Fibroblast of upper back skin (primary cell): ENCODE measurements at regions not wholly inside any gene's neighbourhood (a gene's known extent, or its start where the extent isn't known, plus 50 kb on each side); places are given as distances from the start of the nearest gene placed in this dataset.

Experiments
- DNase-seq: peaks from one replicate; pipeline ENCODE4 v3.0.0-alpha.2; 2013

GRCh38 chr7:25520516-25520915 is 292.2 kb upstream of the NPVF start:
- no peak for DNase-seq

- no peak for DNase-seq
These were observed 292.9 kb upstream of the NPVF start for GRCh38 chr7:25521236-25521635.

- no peak for DNase-seq
These were observed 294.4 kb upstream of the NPVF start for GRCh38 chr7:25522727-25523126.

DNA sequence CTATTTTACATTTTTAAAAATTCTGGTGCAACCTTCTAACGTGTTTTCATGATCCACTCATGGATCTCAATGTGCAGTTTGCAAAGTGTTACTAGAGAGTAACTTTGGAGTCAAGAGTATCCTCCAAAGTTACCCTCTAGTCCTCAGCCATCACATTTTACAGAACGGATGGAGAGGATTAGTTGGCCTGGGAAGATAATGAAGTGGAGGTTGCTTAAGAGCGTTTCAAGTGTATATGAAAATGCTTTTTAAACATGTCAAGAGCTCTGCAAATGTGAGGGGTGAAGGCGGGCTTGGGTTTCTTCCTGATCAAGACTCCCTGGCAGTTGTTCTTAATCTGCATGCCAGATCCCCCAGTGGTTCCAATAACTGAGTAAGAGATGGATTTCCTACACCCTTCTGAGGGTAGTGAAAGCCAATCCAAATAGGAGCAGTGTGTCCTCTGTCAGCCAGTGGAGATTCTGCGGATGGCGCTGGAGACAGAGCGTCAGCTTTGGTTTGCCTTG is 299.4 kb upstream of the NPVF start:
- no peak for DNase-seq

DNA sequence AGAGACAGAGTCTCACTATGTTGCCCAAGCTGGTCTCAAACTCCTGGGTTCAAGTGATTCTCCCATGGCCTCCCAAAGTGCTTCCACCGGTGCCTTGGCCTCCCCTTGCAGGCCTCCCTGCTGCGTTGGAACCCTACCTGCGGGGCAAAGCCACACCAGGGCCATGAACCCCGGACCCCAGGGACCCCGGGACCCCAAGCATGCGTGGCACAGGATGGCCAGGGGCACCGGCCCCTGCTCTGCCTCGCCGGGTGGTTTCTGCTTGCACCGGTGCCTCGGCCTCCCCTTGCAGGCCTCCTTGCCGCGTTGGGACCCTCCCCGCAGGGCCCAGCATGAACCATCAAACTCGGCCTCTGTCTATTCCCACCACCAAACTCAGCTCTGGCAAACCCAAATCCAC is 301.0 kb upstream of the NPVF start:
- DNase-seq: no peak

- DNase-seq: no peak
These were observed 308.6 kb upstream of the NPVF start for GRCh38 chr7:25536851-25537250.

DNA sequence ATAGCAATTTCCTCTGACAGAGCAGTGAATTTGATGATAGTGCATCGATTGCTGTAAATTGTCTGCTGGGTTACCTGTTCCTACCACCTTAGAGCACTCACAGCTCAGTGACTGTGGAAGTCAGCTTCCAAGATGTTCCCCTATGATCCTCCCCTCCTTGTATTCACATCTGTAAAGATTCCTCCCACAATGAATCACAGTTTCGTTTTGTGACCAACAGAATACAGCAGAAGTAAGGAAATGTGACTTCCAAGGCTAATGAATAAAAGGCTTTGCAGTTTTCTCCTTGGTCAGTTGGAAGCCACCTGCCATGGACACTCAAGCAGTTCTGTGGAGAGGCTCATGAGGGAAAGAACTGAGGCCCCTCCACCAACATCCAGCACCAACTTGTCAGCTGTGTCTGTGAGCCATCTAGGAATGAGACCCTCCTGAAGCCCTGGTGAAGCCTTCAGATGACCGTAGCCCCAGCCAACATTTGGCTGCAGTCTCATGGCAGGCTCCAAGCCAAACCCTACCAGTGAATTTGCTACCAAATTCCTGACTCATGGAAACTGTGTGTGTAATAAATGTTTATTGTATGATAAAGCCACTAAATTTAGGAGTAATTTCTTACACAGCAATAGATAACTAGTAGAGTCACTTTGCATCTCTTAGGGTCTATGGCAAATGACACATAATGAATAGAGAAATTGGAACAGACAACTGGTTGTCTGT is 309.5 kb upstream of the NPVF start:
- DNase-seq: no peak

- no peak for DNase-seq
These were observed 313.0 kb upstream of the NPVF start for GRCh38 chr7:25541094-25541821.

GRCh38 chr7:25541877-25542276 is 313.6 kb upstream of the NPVF start:
- no peak for DNase-seq

DNA sequence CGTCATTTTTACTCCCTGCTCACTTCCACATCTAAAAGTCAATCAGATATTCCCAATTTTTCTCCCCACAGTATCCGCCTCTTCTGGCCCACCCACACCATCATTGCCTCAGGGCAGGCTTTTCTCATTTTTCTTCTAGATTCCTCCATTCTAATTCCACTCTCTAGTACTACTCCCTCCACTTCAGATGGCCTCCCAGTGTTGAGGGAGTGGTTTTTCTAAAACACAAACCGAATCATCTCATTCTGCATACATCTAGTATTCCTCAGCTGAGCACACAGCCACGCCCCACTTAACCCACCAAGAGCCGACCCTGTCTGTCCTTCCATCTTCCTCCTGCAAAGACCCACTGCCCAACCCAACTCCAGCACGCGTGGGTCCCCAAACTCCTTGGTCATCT is 314.9 kb upstream of the NPVF start:
- no peak for DNase-seq

DNA sequence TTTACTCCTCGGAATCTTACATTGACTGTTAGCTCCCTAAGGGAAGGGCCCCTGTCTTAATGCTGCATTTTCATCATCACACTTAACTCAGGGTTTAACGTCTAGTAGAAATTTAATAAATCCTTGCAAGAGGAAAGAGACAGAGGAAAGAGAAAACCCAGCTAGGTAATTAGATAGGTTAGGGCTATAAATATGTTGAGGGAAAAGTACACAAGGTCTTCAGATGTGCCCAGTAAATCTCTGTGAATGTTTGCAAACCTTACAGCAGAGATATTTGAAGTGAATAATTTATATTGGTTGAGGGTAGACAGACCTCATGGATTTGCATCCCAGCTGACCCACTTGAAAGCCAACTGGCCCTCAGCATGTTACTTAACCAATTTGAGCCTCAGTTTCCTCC is 315.5 kb upstream of the NPVF start:
- no peak for DNase-seq

- no peak for DNase-seq
These were observed 316.0 kb upstream of the NPVF start for GRCh38 chr7:25544254-25544653.

GRCh38 chr7:25545124-25546008 is 317.1 kb upstream of the NPVF start:
- DNase-seq: no peak

GRCh38 chr7:25546306-25546705 is 318.0 kb upstream of the NPVF start:
- no peak for DNase-seq

DNA sequence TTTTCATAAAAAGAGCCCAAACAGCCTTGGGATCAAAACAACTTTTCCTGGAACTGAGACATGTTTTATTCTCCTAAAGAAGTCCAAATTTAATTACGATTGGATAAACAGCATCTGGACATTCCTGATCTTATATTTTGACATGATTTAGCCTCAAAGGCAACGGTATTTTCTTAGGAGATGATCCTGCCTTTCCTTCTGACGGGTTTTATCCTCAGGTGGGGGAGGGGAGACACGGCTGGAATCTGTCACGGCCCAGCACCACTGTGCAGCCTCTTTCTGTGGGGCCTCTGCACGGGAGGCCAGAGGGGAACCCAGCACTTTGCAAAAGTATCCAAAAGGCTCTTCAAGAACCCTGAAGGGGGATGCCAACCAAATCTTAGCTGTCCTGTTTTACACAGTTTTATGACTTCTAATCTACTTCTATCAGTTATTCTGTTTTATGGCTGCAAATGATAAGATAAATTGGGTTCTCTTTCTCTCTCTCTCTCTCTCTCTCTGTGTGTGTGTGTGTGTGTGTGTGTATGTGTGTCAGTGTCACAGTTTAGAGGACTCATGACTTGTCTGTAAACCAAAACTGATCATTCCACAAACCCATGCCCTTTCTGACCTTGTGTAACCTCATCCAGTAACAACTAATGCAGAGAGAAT is 321.1 kb upstream of the NPVF start:
- DNase-seq: no peak

DNA sequence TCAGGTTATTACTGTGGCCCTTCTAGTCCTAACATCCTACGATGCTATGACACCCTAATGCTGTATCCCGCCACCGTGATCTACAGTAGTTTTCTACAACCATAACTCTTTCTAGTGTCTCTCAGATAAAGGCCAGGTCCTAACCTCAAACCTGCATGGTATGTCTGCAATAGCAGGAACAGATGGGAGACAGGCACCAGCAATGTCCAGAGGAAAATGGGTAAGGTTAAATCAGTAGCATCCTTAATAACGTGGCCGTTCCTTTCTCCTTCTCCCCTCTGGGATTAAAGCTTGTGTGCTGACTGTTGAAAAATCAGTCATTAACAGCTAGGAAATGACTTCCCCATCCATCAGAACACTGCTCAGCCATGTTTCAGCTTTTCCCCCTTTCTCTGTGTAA is 321.9 kb upstream of the NPVF start:
- DNase-seq: no peak

GRCh38 chr7:25552998-25553397 is 324.7 kb upstream of the NPVF start:
- no peak for DNase-seq

DNA sequence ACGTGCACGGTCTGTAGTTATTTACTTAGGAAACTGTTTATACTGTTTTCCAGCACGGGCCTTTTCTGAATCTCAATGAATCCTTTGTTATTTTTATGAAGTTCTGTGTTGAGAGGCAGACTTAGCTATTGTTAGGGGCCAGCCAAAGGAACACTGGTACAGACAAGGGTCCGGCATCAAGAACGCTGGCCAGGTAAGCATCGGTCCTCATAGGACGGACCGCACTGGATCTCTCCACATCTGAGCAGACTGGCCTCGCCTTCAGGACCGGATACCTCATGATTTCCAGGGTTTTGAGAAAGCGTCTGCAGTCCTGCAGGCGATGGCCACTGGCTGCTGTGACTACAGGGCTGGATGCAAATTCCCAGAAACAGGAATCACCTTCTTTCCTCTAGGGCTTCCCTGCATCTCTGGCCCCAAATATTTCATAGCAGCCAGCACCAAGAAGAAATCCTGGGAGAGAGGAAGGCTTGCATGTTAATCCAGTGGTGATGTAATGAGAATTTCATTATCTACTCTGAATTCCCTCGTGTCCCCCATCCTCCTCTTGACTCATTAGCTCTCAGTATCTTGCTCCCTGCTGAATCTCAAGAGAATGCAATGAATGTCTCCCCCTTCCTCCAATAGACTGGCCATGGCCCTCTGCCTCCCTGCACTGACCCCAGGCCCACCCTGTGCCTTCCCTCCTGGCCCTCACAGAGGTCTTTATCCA is 325.4 kb upstream of the NPVF start:
- DNase-seq: no peak

- no peak for DNase-seq
These were observed 329.2 kb upstream of the NPVF start for GRCh38 chr7:25557379-25557917.

DNA sequence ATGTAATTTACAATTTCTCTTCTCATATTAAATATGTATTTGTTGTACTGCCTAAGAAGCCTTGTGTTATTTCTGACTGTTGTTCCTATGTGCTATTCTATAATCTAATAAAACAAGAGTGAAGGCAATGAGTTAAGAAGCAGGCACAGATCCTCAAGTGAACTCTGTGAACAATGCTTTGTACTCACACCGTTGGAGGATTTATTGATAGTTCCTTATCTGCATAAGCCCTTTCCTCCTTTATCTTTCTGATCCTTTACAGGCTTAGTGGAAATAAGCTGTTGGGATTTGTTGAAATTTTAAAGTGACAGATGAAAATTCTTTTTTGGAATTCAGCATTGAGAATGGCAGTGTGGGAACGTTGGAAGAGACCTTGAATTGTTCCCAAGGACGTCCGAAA is 329.6 kb upstream of the NPVF start:
- no peak for DNase-seq

DNA sequence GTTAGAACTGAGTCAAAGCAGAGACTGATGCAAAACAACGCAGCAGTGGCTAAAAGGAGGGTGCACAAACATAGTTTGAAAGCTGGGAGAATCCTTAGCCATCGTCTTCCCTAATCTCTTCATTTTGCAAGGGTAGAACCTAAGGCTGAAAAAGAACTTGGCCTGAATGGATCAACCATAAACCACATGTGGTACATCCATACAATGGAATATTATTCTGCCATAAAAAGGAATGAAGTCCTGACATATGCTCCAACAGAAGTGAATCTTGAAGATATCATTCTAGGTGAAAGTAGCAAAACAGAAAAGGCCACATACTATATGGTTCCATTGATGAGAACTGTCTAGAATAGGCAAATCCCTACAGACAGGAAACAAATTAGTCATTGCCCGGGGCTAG is 330.3 kb upstream of the NPVF start:
- no peak for DNase-seq
